Glomerular endothelial cell (primary cell): ENCODE measurements at regions not wholly inside any gene's neighbourhood (a gene's known extent, or its start where the extent isn't known, plus 50 kb on each side); places are given as distances from the start of the nearest gene placed in this dataset.

Experiments used
- DNase-seq: peaks from one replicate; pipeline ENCODE4 v3.0.0-alpha.2; 2011; ENCODE audit warnings: low read depth, low spot score; ENCODE audit errors: extremely low read depth

GRCh38 chr19:28292822-28293500 lies 920.0 kb downstream of the UQCRFS1 start:
- DNase-seq = no peak

- DNase-seq = no peak
Measured at GRCh38 chr19:28291874-28292273, 921.1 kb downstream of the UQCRFS1 start.

GRCh38 chr19:28290963-28291657 lies 921.8 kb downstream of the UQCRFS1 start:
- DNase-seq = no peak

GRCh38 chr19:28289295-28290063 lies 923.5 kb downstream of the UQCRFS1 start:
- DNase-seq = no peak

DNA sequence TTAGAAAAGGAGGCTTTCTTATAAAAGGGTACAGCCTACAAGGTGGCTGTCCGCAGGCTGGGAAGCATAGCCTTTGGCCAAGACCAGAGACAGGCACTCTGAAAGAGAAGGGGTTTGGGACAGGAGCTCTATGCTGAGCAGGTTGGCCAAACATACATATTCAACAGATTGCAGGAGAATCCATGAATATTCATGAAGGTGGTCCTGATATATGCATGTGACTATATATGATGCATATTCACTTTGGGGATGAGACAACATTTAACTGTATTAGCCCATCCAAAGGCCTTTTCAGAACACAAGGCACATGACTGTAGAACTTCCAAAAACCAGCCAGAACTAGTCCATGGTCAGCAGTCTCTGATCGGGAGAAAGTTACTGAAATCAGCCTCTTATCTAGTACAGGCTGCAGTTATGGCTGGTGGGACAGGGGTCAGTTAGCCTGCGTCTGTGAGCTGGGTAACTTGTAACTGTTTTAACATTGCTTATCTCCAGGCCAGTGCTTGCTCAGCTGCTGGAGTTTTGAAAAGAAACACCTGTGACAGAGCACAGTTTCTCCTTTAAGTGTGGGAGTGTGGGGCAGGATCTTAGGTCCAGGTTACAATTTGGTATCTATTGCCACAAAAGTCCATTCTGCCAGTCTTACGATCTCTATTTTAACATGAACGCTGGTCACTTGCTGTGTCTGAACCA lies 924.2 kb downstream of the UQCRFS1 start:
- no peak for DNase-seq

GRCh38 chr19:28285917-28286316 lies 927.0 kb downstream of the UQCRFS1 start:
- no peak for DNase-seq

DNA sequence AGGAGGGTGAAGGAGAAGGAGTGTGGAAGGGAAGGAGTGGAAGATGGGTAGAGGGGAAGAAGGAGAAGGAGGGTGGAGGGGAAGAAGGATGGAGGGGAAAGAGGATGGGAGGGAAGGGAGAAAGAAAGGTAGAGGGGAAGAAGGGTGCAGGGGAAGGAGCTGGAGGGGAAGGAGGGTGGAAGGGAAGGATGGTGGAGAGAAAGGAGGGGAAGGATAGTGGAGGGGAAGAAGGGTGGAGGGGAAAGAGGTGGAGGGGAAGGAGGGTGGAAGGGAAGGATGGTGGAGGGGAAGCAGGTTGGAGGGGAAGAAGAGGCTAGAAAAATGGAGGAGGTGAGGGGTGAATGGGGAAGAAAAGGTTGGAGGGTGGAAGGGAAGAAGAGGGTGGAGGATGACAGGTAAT lies 927.9 kb downstream of the UQCRFS1 start:
- DNase-seq = no peak

DNA sequence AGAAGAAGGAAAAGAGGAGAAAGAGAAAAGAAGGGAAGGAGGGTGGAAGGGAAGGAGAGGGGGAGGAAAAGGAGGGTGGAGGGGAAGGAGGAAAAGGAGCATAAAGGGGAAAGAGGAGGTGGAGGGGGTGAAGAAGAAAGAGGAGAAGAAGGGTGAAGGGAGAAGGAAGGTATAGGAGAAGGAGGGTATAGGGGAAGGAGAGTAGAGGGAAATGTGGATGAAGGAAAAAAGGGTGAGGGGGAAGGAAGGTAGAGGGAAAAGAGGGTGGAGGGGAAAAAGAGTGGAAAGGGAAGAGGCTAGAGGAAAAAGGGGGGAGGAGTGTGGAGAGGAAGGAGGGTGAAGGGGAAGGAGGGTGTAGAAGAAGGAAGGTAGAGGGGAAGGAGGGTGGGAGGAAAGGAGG lies 928.6 kb downstream of the UQCRFS1 start:
- no peak for DNase-seq

- no peak for DNase-seq
Measured at GRCh38 chr19:28283592-28283991, 929.4 kb downstream of the UQCRFS1 start.

GRCh38 chr19:28281676-28282075 lies 931.3 kb downstream of the UQCRFS1 start:
- DNase-seq = no peak

DNA sequence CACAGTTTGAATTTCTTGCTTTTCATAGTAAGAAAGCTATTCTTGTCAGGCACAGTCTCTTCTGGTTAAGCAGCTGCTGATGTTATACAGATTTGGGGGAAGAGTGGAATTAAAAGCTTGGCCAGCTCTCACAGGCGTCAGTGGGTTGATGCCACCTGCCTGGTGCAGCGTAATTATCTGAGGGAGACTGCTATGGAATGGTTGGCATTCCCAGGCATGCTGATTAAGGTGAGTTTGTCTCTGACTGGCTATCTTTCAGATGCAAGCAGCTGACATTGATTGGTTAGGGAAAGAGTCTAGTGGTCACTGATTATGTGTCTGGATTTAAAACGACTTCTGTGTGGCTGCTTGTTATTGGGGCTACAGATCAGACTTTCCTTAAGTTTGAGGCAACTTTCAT lies 948.4 kb downstream of the UQCRFS1 start:
- no peak for DNase-seq

DNA sequence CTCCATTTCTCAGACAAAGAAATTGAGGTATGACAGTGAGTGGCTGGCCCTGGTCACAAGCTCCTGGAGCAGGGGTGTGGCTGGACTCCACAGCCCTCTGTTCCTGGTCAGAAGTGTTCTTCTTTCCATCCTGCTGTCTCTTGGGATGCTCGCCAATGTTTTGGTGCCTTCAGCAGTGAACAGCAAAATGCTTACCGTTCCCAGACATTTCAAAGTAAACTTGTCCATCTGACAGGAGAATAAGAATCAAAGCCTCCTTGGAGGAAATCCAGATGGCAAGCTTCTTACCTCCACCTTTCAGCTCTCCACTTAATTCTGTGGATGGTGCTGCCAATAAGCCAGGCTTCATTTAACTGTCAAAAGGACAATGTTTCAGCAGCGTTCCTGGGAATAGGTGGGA lies 954.1 kb downstream of the UQCRFS1 start:
- DNase-seq = no peak

DNA sequence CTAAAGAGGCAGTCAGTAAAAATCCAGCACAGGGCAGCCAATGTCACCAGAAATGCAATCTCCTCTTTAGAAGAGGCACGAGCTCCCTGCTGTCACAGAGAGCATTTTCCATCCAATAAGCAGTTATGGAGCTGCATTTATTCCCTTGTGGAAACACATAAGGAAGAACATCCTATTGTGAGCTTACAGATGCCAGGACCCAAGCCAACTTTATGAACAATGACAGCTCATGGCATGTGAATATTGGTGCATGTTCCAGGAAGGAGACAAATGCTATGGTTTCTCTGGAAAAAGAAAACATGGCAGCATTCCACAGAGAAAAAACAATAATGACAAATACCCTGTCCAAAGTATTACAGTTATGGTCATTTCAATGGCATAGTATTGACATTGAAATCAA lies 955.6 kb downstream of the UQCRFS1 start:
- no peak for DNase-seq

DNA sequence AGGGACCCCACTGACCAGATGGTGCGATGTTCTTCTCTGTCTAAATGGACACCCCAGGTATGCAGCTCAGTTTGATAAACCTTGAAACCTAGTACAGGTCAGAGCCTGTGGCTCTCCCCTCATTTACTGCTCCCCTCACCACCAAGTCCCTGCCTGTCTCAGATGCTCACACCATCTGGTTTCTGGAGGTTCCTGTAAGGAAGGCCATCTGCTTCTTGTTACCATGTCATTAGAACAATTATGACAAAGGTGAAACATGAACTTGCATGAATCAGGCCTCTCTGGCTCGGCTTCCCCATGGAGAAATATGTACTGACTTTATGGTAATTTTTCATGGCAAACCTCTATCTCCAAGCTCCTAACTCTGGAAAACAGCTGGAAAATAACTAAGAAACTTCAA lies 965.7 kb downstream of the UQCRFS1 start:
- no peak for DNase-seq

DNA sequence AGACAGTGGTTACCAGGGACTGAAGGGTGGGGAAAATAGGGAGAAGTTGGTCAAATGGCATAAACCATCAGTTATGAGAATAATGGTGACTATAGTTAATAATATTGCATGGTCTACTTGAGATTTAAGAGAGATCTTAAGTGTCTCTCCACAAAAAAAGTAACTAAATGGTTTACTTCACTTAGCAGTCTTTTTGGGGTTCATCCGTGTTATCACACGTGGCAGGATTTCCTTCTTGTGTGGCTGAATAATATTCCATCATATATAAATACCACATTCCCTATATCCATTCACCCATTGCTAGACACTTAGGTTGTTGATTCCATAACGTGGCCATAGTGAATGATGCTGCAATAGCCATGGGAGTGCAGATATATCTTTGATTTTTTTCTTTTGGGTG lies 967.0 kb downstream of the UQCRFS1 start:
- DNase-seq = no peak

DNA sequence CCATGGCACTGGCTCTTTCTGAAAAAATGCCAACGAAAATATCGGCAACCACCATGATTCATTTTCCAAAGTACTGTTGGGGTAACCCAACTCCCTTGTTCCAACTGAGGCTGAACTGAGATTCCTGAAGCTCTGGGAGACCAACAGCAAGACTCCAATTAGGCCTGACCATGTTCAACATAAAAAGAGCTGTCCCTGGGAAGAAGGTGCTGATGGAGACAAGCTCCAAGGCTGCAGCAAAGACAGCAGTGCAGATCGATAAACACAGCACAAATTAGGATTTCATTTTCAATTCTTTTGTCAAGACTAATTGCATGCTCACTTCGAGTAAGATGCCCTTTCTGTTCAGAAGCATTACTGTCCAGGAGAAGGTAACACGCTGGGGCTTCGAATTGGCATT lies 968.0 kb downstream of the UQCRFS1 start:
- no peak for DNase-seq

DNA sequence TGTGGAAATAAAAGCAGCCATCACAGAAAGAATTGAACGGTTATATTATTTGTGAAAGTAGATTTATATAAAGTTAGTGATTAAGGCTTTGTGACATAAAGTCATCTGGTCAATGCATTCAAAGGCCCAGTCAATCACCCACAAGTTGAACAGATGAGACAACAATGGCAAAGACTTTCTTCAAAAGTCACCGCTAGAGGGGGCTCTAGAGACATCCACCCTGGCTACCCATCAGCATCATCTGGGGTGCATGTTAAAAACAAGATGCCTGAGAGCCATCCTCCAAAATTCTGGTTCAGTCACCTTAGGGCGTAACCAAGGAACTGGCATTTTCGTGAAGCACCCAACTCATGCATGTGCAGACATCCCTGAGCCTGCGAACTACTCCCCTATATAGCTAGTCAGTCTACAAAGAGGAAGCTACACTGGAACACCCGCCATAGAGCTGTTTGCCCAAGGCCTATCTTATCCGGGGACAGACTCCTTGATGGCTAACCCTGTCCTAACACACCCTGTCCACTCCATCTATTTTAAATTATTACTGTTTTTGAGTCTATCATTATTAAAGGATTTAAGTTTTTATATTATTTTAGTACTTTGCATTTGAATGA lies 970.5 kb downstream of the UQCRFS1 start:
- no peak for DNase-seq

DNA sequence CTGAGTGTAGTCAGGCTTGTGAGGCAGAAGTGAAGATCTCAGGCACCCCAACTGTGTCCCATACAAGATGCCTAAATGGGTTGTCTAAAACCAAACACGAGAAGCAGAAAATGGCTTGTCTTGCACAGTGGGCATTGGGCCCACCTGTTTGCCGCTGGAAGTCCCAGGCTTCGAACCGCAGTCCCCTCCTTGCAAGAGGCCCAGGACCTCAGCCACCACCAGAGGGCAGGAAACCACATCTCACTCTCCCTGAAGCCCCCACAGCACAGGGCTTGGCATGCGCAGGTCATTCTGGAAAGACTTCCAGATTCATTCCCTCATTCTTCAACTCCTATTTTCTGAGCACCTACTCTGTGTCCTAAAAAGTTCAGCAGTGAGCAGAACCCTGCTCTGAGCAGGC lies 973.7 kb downstream of the UQCRFS1 start:
- no peak for DNase-seq

- no peak for DNase-seq
Measured at GRCh38 chr19:28238270-28238820, 974.6 kb downstream of the UQCRFS1 start.

GRCh38 chr19:28235606-28236125 lies 977.3 kb downstream of the UQCRFS1 start:
- DNase-seq = no peak
